ENCODE measurements at regions not wholly inside any gene's neighbourhood (a gene's known extent, or its start where the extent isn't known, plus 50 kb on each side); places are given as distances from the start of the nearest gene placed in this dataset.
A peak's percentile ranks its signal among the peaks of the same experiment; 100 is the strongest.

- no peak overlapping the region for H3K4me3 ChIP-seq (replicated peaks in 1 of 2; ENCODE audit: low read depth in 2 of 2, low read length in 2 of 2)
- TF ChIP-seq, protein P1, sequence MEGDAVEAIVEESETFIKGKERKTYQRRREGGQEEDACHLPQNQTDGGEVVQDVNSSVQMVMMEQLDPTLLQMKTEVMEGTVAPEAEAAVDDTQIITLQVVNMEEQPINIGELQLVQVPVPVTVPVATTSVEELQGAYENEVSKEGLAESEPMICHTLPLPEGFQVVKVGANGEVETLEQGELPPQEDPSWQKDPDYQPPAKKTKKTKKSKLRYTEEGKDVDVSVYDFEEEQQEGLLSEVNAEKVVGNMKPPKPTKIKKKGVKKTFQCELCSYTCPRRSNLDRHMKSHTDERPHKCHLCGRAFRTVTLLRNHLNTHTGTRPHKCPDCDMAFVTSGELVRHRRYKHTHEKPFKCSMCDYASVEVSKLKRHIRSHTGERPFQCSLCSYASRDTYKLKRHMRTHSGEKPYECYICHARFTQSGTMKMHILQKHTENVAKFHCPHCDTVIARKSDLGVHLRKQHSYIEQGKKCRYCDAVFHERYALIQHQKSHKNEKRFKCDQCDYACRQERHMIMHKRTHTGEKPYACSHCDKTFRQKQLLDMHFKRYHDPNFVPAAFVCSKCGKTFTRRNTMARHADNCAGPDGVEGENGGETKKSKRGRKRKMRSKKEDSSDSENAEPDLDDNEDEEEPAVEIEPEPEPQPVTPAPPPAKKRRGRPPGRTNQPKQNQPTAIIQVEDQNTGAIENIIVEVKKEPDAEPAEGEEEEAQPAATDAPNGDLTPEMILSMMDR (IDR thresholded peaks at IDR 0.05; ENCODE audit: low read depth, low read length) = no peak
- DNase-seq (ENCODE audit: low read depth in 2 of 2) = no peak
Observed at GRCh38 chr2:128457006-128457604, 138.4 kb upstream of the HS6ST1 start.

GRCh38 chr2:128457716-128458115, 139.0 kb upstream of the HS6ST1 start:
- no peak overlapping the region for H3K4me3 ChIP-seq (replicated peaks in 1 of 2; ENCODE audit: low read depth in 2 of 2, low read length in 2 of 2)
- DNase-seq (ENCODE audit: low read depth in 2 of 2) = no peak
- TF ChIP-seq, protein P1 (IDR thresholded peaks at IDR 0.05; ENCODE audit: low read depth, low read length) = no peak

DNA sequence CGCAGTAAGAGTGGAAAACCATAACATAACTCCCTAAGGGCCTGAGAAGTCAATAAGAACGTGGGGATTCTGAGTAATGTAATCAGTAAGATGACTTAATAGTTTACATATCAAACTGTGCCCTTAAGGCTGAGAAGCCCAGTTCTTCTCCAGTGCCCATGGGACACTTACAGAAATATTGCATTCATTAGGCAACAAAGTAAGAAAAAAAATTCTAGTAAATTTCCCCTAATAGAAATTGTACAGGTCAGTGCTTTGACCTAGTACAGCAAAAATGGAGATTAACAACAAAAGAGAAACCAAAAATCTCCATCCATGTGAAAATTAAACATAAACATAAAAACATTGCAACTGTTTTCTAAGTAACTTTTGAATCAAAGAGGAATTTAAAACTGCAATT, 139.8 kb upstream of the HS6ST1 start:
- TF ChIP-seq, protein P1 (IDR thresholded peaks at IDR 0.05; ENCODE audit: low read depth, low read length) = no peak
- no peak overlapping the region for H3K4me3 ChIP-seq (replicated peaks in 1 of 2; ENCODE audit: low read depth in 2 of 2, low read length in 2 of 2)
- DNase-seq (ENCODE audit: low read depth in 2 of 2) = peak in 1 of 2 donors; percentile 2

DNA sequence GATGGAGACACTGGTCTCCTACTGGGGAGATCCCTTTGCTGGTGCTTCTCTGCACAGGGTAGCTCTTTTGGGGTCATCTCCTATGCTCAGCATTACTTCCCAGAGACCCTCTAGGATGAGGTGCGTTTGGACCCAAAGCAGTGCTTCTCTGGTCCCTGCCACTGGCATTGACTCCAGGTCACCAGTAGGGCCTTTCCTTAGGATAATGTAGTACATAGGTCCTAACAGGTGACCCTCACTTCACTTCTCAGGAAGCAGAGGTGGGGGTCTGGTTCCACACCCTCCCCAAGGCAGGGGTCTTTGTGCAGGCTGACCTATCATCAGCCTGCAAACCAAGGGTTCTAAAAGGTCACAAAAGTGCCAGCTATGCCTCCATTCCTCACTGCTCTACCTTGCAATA, 145.8 kb upstream of the HS6ST1 start:
- DNase-seq (ENCODE audit: low read depth in 2 of 2) = no peak
- H3K4me3 ChIP-seq (replicated peaks in 1 of 2; ENCODE audit: low read depth in 2 of 2, low read length in 2 of 2) = no peak overlapping the region
- TF ChIP-seq, protein P1 (IDR thresholded peaks at IDR 0.05; ENCODE audit: low read depth, low read length) = no peak

DNA sequence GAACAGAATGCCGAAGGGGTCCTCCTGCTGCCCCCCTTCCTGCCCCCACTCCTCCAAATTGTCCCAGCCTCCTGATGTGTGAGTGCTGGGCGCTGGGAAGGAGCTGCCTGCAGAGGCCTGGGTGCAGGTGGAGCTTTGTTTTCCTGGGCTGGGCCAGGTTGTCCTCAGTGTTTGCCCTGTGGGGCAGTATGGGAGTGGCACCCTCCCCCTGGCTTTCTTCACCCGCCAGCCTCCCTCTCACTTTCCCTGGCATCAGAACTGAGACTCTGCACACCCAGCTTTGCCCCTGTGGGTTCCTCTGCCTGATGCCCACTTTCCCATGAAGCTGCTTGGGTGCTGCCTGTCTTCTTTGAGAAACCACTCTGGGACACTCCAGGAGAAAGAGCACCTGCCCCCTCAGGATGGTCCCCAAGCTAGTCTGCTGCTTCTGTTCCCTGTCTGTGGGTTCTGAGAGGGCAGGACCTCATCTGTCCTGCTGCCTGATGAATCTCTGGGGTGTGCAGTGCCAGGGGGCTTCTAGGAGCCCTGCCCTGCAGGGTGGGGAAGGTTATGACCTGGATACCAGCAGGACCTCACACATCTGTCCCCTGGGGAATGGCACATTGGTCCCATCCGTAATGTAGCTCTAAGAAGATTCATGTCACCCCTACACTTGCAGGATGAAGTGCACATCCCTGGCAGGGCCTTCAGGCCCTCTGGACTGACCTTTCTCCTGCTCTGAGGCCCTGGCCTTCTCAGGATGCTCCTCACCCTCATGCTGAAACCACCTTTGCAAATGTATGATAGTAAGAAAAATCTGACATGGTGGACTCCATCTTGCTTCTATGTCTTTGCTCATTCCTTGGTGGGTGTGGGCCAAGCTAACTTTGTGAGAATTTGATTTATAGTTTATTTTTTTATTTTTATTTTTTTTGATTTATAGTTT, 146.8 kb upstream of the HS6ST1 start:
- no peak overlapping the region for H3K4me3 ChIP-seq (replicated peaks in 1 of 2; ENCODE audit: low read depth in 2 of 2, low read length in 2 of 2)
- DNase-seq (ENCODE audit: low read depth in 2 of 2) = no peak
- TF ChIP-seq, protein P1 (IDR thresholded peaks at IDR 0.05; ENCODE audit: low read depth, low read length) = no peak

- DNase-seq (ENCODE audit: low read depth in 2 of 2) = no peak
- no peak overlapping the region for H3K4me3 ChIP-seq (replicated peaks in 1 of 2; ENCODE audit: low read depth in 2 of 2, low read length in 2 of 2)
- TF ChIP-seq, protein P1 (IDR thresholded peaks at IDR 0.05; ENCODE audit: low read depth, low read length) = no peak
Observed at GRCh38 chr2:128466376-128466775, 147.7 kb upstream of the HS6ST1 start.
